HCT116 (cell line): ENCODE measurements at regions not wholly inside any gene's neighbourhood (a gene's known extent, or its start where the extent isn't known, plus 50 kb on each side); places are given as distances from the start of the nearest gene placed in this dataset.

Experiments used
- ATAC-seq: fragments of 200-7000 bp; cut with Tn5 transposase; 2 replicates; pipeline ENCODE4 v1.9.1; 2020; ENCODE audit warnings: mild to moderate bottlenecking, moderate library complexity
- BruUV-seq: library from RNA; stranded (reverse); fragments of 400-500 nt; replicated peaks from 2 replicates; lab custom pipeline; 2021; lab: Mats Ljungman, UMichigan
- CTCF ChIA-PET: fragments of 300-600 bp; sonication (Branson Sonifier 250); formaldehyde crosslinking; loops from one replicate; lab custom pipeline; 2021; ENCODE audit warnings: antibody characterized with exemption; lab: Charles Lee
- POLR2A ChIA-PET: fragments of 300-600, 350-600 bp; sonication (Branson Sonifier 250); formaldehyde crosslinking; loops from one replicate; lab custom pipeline; 2021; ENCODE audit warnings: antibody characterized with exemption; lab: Charles Lee
- RAD21 ChIA-PET, 2 experiments: fragments of 300-600 bp; sonication (Branson Sonifier 250); formaldehyde crosslinking; loops; one replicate each; lab custom pipeline; 2023; ENCODE audit warnings: low total read pairs in 2 of 2; ENCODE audit not compliant: uncharacterized antibody in 2 of 2, unreplicated experiment in 2 of 2, low non-redundant PET in 1 of 2; lab: Charles Lee
- DNase-seq: peaks from one replicate; pipeline ENCODE4 v3.0.0-alpha.2; 2010; ENCODE audit warnings: low read depth, low spot score
- H2AFZ ChIP-seq: fragments of 200-600 bp; shearing (Covaris generic), sonication (generic); 2 replicates; pipeline ENCODE4 v1.6.1; 2017; ENCODE audit warnings: low read depth, mixed run types, mixed read lengths, antibody characterized with exemption, low read length; ENCODE audit not compliant: poor library complexity, severe bottlenecking
- H3K27ac ChIP-seq: 2 replicates; pipeline ENCODE4 v1.5.1; 2012; ENCODE audit warnings: low read depth, low read length
- H3K27me3 ChIP-seq: fragments of 200-600 bp; sonication (generic); 2 replicates; pipeline ENCODE4 v1.6.1; 2016; ENCODE audit warnings: mixed run types, low read length, mixed read lengths; ENCODE audit not compliant: insufficient read depth
- H3K36me3 ChIP-seq, 2 experiments: fragments of 200-500 bp in 1 of 2; fragments of 200-600 bp in 1 of 2; sonication (Bioruptor generic) in 1 of 2; sonication (generic) in 1 of 2; 2 replicates each; pipeline versions ENCODE4 v1.5.1 to v1.6.1; 2014 to 2016; ENCODE audit warnings: low read length in 2 of 2, inconsistent platforms in 1 of 2, mixed read lengths in 1 of 2, mixed run types in 1 of 2; ENCODE audit not compliant: insufficient read depth in 2 of 2, control insufficient read depth in 1 of 2
- H3K4me1 ChIP-seq, 2 experiments: fragments of 200-600 bp in 1 of 2; sonication (generic) in 1 of 2; 2 replicates each; pipeline versions ENCODE4 v1.5.1 to v1.6.1; 2012 to 2017; ENCODE audit warnings: low read length in 2 of 2, inconsistent platforms in 1 of 2, mild to moderate bottlenecking in 1 of 2, mixed read lengths in 1 of 2, mixed run types in 1 of 2, moderate library complexity in 1 of 2; ENCODE audit not compliant: insufficient read depth in 2 of 2, control insufficient read depth in 1 of 2
- H3K4me2 ChIP-seq: fragments of 200-600 bp; sonication (generic); 2 replicates; pipeline ENCODE4 v1.6.1; 2017; ENCODE audit warnings: mixed run types, low read length, mixed read lengths
- H3K4me3 ChIP-seq, 2 experiments: fragments of 200-600 bp in 1 of 2; sonication (generic) in 1 of 2; replicated peaks in 1 of 2; 2 replicates each; pipeline ENCODE4 v1.5.1; 2011 to 2016; ENCODE audit warnings: low read length in 2 of 2, control low read depth in 1 of 2, low read depth in 1 of 2, mild to moderate bottlenecking in 1 of 2, mixed read lengths in 1 of 2, mixed run types in 1 of 2
- H3K79me2 ChIP-seq: fragments of 200-600 bp; sonication (generic); 2 replicates; pipeline ENCODE4 v1.6.1; 2017; ENCODE audit warnings: mild to moderate bottlenecking, mixed run types, low read length, moderate library complexity, mixed read lengths; ENCODE audit not compliant: insufficient read depth
- H3K9ac ChIP-seq: fragments of 200-600 bp; sonication (generic); 2 replicates; pipeline ENCODE4 v1.6.1; 2016; ENCODE audit warnings: low read length, mixed read lengths
- H3K9me2 ChIP-seq: fragments of 200-600 bp; sonication (generic), shearing (Covaris generic); 2 replicates; pipeline ENCODE4 v1.6.1; 2017; ENCODE audit warnings: mixed run types, mild to moderate bottlenecking, moderate library complexity; ENCODE audit not compliant: insufficient read depth
- H3K9me3 ChIP-seq, 2 experiments: fragments of 200-500 bp in 1 of 2; fragments of 200-600 bp in 1 of 2; sonication (Bioruptor generic) in 1 of 2; sonication (generic) in 1 of 2; 2 replicates each; pipeline ENCODE4 v1.6.1; 2014 to 2017; ENCODE audit warnings: low read length in 2 of 2, mixed read lengths in 2 of 2, inconsistent platforms in 1 of 2, low read depth in 1 of 2, mild to moderate bottlenecking in 1 of 2, mixed run types in 1 of 2, moderate library complexity in 1 of 2; ENCODE audit not compliant: control insufficient read depth in 1 of 2, insufficient read depth in 1 of 2
- H4K20me1 ChIP-seq: fragments of 200-600 bp; sonication (generic), shearing (Covaris generic); 2 replicates; pipeline ENCODE4 v1.6.1; 2017; ENCODE audit warnings: mixed run types, mild to moderate bottlenecking, moderate library complexity; ENCODE audit not compliant: insufficient read depth
- CBX3 ChIP-seq: IDR thresholded peaks from 2 replicates; pipeline ENCODE4 v1.6.1; 2012; ENCODE audit warnings: low read depth
- EZH2phosphoT487 ChIP-seq: fragments of 200-600 bp; IDR thresholded peaks from 2 replicates; pipeline ENCODE4 v1.6.1; 2018; ENCODE audit warnings: antibody characterized with exemption, borderline replicate concordance
- JUND ChIP-seq: IDR thresholded peaks from 2 replicates; pipeline ENCODE4 v1.6.1; 2012
- POLR2A ChIP-seq: IDR thresholded peaks from 2 replicates; pipeline ENCODE4 v1.7.0; 2011; ENCODE audit warnings: borderline replicate concordance; ENCODE audit not compliant: insufficient read depth, insufficient read length; ENCODE audit errors: extremely low read depth
- RAD21 ChIP-seq: IDR thresholded peaks from 2 replicates; pipeline ENCODE4 v1.6.1; 2012; ENCODE audit warnings: low read depth, mild to moderate bottlenecking
- SIN3A ChIP-seq: IDR thresholded peaks from 2 replicates; pipeline ENCODE4 v1.6.1; 2012; ENCODE audit warnings: low read depth
- SRF ChIP-seq: IDR thresholded peaks from 2 replicates; pipeline ENCODE4 v1.6.1; 2012; ENCODE audit warnings: low read depth
- TCF7L2 ChIP-seq: IDR thresholded peaks from 2 replicates; pipeline ENCODE4 v1.7.0; 2011; ENCODE audit warnings: borderline replicate concordance, inconsistent platforms; ENCODE audit not compliant: insufficient read depth, insufficient read length; ENCODE audit errors: extremely low read depth
- YY1 ChIP-seq: IDR thresholded peaks from 2 replicates; pipeline ENCODE4 v1.6.1; 2011; ENCODE audit warnings: low read length, low read depth, moderate library complexity, mild to moderate bottlenecking; ENCODE audit not compliant: insufficient replicate concordance; ENCODE audit errors: extremely low read depth
- intact Hi-C: fragments of 100-400 bp; cut with micrococcal nuclease; formaldehyde crosslinking; loops from 2 replicates; pipeline ENCODE4 v1.10.0; 2022
- TF ChIP-seq, protein P1 (sequence below): IDR thresholded peaks from 2 replicates; pipeline ENCODE4 v1.6.1; 2011; ENCODE audit warnings: mild to moderate bottlenecking, low read length, moderate library complexity; ENCODE audit not compliant: insufficient replicate concordance; ENCODE audit errors: extremely low read depth
- TF ChIP-seq, protein P2 (sequence below): IDR thresholded peaks from 2 replicates; pipeline ENCODE4 v1.6.1; 2012; ENCODE audit warnings: low read depth
- TF ChIP-seq, protein P3 (sequence below): IDR thresholded peaks from 2 replicates; pipeline ENCODE4 v1.6.1; 2012

DNA sequence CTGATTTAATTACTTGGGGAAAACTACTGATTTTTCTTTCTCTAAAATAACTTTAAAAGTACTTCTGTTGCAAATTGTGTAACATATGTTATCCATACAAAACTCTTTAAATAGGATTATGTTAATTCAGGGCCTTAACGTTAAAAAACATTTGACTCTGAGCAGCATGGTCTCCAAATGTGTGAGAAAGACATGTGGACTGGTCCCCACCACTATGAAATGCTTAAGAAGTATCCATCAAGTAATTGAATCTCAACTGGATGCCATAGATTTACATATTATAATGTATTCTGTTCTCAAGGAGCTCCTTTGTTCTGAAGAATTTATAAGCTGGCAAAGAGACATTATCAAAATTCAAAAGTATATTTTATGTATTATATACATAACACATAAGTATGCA is 130.8 kb upstream of the HEY2 start:
- BruUV-seq, result no TSS peak
- TF ChIP-seq JUND (no peak), RAD21 (no peak), SIN3A (no peak)
- no peak overlapping the region for H3K27ac ChIP-seq
- no peak for DNase-seq
- no peaks in the 10 kb centered on the region for H3K36me3 ChIP-seq
- no peak overlapping the region for H3K4me3 ChIP-seq
- ChIA-PET POLR2A (no interaction called here), CTCF (no interaction called here), RAD21 (no interaction called here)
- no peaks in the 10 kb centered on the region for H3K9me2 ChIP-seq
- no peaks in the 10 kb centered on the region for H3K4me1 ChIP-seq
- no peak overlapping the region for H3K4me2 ChIP-seq
- H3K9ac ChIP-seq, result no peak overlapping the region
- H3K79me2 ChIP-seq, result no peaks in the 10 kb centered on the region
- intact Hi-C loops, result no loop called here
- ATAC-seq, result no peak
- H3K27me3 ChIP-seq, result peaks cover 37% of the 10 kb centered on the region
- no peaks in the 10 kb centered on the region for H4K20me1 ChIP-seq
- no peak overlapping the region for H2AFZ ChIP-seq
- no peaks in the 10 kb centered on the region for H3K9me3 ChIP-seq

DNA sequence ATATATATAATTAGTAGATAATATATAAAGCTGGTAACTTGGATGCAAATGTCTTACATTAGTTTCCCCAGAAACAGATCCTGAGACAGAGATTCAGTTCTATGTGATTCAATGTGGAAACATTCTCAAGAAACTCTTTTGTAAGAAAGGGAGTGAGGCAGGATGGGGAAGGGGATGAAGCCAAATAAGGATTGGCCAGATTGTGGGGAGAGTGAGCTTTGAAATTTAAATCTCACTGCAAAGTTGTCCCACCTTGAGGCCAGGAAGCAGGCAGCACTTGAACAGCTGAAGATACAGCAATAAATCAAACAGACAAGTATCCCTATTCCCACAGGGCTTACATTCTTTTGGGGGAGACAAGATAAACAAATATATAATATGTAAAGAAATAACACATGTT is 126.3 kb upstream of the HEY2 start:
- TF ChIP-seq SRF, result no peak
- no peak for TF ChIP-seq YY1
- TF ChIP-seq POLR2A, result no peak
- no peak for TF ChIP-seq EZH2phosphoT487
- TF ChIP-seq CBX3, result no peak
- TF ChIP-seq, protein P1, sequence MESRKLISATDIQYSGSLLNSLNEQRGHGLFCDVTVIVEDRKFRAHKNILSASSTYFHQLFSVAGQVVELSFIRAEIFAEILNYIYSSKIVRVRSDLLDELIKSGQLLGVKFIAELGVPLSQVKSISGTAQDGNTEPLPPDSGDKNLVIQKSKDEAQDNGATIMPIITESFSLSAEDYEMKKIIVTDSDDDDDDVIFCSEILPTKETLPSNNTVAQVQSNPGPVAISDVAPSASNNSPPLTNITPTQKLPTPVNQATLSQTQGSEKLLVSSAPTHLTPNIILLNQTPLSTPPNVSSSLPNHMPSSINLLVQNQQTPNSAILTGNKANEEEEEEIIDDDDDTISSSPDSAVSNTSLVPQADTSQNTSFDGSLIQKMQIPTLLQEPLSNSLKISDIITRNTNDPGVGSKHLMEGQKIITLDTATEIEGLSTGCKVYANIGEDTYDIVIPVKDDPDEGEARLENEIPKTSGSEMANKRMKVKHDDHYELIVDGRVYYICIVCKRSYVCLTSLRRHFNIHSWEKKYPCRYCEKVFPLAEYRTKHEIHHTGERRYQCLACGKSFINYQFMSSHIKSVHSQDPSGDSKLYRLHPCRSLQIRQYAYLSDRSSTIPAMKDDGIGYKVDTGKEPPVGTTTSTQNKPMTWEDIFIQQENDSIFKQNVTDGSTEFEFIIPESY, result no peak
- TF ChIP-seq TCF7L2, result no peak
- TF ChIP-seq, protein P2, sequence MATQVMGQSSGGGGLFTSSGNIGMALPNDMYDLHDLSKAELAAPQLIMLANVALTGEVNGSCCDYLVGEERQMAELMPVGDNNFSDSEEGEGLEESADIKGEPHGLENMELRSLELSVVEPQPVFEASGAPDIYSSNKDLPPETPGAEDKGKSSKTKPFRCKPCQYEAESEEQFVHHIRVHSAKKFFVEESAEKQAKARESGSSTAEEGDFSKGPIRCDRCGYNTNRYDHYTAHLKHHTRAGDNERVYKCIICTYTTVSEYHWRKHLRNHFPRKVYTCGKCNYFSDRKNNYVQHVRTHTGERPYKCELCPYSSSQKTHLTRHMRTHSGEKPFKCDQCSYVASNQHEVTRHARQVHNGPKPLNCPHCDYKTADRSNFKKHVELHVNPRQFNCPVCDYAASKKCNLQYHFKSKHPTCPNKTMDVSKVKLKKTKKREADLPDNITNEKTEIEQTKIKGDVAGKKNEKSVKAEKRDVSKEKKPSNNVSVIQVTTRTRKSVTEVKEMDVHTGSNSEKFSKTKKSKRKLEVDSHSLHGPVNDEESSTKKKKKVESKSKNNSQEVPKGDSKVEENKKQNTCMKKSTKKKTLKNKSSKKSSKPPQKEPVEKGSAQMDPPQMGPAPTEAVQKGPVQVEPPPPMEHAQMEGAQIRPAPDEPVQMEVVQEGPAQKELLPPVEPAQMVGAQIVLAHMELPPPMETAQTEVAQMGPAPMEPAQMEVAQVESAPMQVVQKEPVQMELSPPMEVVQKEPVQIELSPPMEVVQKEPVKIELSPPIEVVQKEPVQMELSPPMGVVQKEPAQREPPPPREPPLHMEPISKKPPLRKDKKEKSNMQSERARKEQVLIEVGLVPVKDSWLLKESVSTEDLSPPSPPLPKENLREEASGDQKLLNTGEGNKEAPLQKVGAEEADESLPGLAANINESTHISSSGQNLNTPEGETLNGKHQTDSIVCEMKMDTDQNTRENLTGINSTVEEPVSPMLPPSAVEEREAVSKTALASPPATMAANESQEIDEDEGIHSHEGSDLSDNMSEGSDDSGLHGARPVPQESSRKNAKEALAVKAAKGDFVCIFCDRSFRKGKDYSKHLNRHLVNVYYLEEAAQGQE, result no peak
- TF ChIP-seq SIN3A, result no peak
- TF ChIP-seq, protein P3, sequence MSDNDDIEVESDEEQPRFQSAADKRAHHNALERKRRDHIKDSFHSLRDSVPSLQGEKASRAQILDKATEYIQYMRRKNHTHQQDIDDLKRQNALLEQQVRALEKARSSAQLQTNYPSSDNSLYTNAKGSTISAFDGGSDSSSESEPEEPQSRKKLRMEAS, result no peak
- Histone ChIP-seq H3K27ac (no peak overlapping the region), H3K36me3 (no peaks in the 10 kb centered on the region), H3K4me1 (no peaks in the 10 kb centered on the region), H3K9ac (no peak overlapping the region), H4K20me1 (no peaks in the 10 kb centered on the region), H3K9me3 (no peaks in the 10 kb centered on the region), H3K4me3 (no peak overlapping the region), H3K79me2 (no peaks in the 10 kb centered on the region), H3K9me2 (no peaks in the 10 kb centered on the region), H2AFZ (no peak overlapping the region), H3K4me2 (no peak overlapping the region), H3K27me3 (peaks cover 53% of the 10 kb centered on the region)
- no peak for DNase-seq
- ATAC-seq, result no peak
- ChIA-PET POLR2A (no interaction called here), CTCF (no interaction called here), RAD21 (no interaction called here)
- intact Hi-C loops, result no loop called here
- BruUV-seq, result no TSS peak
